HG03175 (cell line): ENCODE measurements at regions not wholly inside any gene's neighbourhood (a gene's known extent, or its start where the extent isn't known, plus 50 kb on each side); places are given as distances from the start of the nearest gene placed in this dataset.
"Not testable (repeated sequence)": the region's sequence is repeated elsewhere in the genome, so short reads cannot be mapped to it uniquely, and the experiment has no call there.

Source experiments
- ATAC-seq: cut with Tn5 transposase; IDR thresholded peaks from one replicate; pipeline ENCODE4 v1.9.1; 2021; ENCODE audit warnings: mild to moderate bottlenecking, moderate library complexity; ENCODE audit not compliant: unreplicated experiment

GRCh38 chr11:47928426-47928825, 51.9 kb upstream of the PTPRJ start:
- no peak for ATAC-seq

- no peak for ATAC-seq
Measured at GRCh38 chr11:47924184-47924691, 56.1 kb upstream of the PTPRJ start.

- ATAC-seq, result no peak
Measured at GRCh38 chr11:47923667-47924066, 56.7 kb upstream of the PTPRJ start.

GRCh38 chr11:47921080-47921555, 59.2 kb upstream of the PTPRJ start:
- not testable (repeated sequence) for ATAC-seq

GRCh38 chr11:47918882-47919495, 61.4 kb upstream of the PTPRJ start:
- ATAC-seq, result no peak

- no peak for ATAC-seq
Measured at GRCh38 chr11:47918370-47918690, 62.0 kb upstream of the PTPRJ start.

GRCh38 chr11:47917599-47918369, 62.6 kb upstream of the PTPRJ start:
- ATAC-seq, result peak; percentile 51

- ATAC-seq, result no peak
Measured at GRCh38 chr11:47916361-47916841, 64.0 kb upstream of the PTPRJ start.

GRCh38 chr11:47915783-47916182, 64.6 kb upstream of the PTPRJ start:
- ATAC-seq, result no peak

GRCh38 chr11:47915374-47915773, 65.0 kb upstream of the PTPRJ start:
- ATAC-seq, result no peak

- no peak for ATAC-seq
Measured at GRCh38 chr11:47914743-47915142, 65.6 kb upstream of the PTPRJ start.

GRCh38 chr11:47913529-47914244, 65.5 kb upstream of the NUP160 start:
- no peak for ATAC-seq

- ATAC-seq, result no peak
Measured at GRCh38 chr11:47912843-47913437, 64.8 kb upstream of the NUP160 start.

GRCh38 chr11:47911149-47911548, 63.0 kb upstream of the NUP160 start:
- ATAC-seq, result no peak

GRCh38 chr11:47908198-47908597, 60.0 kb upstream of the NUP160 start:
- no peak for ATAC-seq

GRCh38 chr11:47907499-47907898, 59.3 kb upstream of the NUP160 start:
- no peak for ATAC-seq

GRCh38 chr11:47906066-47906465, 57.9 kb upstream of the NUP160 start:
- ATAC-seq, result no peak

GRCh38 chr11:47905358-47906059, 57.4 kb upstream of the NUP160 start:
- ATAC-seq, result no peak

GRCh38 chr11:47904808-47905207, 56.7 kb upstream of the NUP160 start:
- no peak for ATAC-seq

GRCh38 chr11:47904048-47904447, 55.9 kb upstream of the NUP160 start:
- ATAC-seq, result no peak

GRCh38 chr11:47899801-47900200, 51.7 kb upstream of the NUP160 start:
- ATAC-seq, result peak; percentile 99
